ENCODE measurements at regions not wholly inside any gene's neighbourhood (a gene's known extent, or its start where the extent isn't known, plus 50 kb on each side); places are given as distances from the start of the nearest gene placed in this dataset.

DNA sequence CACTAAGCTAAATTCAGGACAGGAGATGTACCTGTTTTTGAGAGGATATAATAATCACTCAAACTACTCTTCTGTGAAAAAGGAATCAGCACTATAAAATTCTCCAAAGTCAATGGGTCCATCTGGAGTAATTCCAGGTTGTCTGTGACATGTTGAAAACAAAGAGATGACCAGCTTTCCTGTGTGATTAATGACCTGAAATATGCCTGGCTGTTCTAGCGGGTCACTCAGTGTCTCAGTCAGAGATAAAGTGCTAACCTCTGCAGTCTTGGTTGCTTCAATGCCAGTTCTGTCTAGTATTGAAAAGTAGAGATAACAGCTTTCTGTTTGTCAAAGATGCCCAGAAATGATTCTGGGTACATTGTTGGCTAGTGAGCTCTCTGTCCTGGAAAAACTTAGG lies 722.6 kb upstream of the TENM4 start:
- DNase-seq = no peak

DNA sequence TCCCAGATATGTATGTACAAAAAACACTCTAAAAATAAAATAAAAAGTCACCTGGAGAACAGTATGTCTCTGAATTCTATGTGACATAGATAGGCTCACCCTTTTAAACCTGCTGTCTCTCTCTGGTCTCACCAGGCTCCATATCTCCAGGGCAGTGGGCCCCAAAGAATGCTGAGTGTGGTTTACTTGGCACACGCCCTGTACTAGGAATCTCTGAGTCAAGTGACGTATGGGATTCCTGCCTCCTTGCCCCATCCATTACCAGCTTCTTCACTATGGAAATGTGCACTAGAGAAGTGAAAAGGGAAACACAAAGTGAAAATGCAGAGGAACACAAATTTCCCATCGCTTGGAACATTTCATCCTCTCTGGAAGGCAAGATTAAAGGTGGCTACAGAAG lies 722.2 kb upstream of the TENM4 start:
- no peak for DNase-seq

GRCh38 chr11:80162387-80162786 lies 721.6 kb upstream of the TENM4 start:
- no peak for DNase-seq

GRCh38 chr11:80157447-80157846 lies 716.6 kb upstream of the TENM4 start:
- DNase-seq = no peak

DNA sequence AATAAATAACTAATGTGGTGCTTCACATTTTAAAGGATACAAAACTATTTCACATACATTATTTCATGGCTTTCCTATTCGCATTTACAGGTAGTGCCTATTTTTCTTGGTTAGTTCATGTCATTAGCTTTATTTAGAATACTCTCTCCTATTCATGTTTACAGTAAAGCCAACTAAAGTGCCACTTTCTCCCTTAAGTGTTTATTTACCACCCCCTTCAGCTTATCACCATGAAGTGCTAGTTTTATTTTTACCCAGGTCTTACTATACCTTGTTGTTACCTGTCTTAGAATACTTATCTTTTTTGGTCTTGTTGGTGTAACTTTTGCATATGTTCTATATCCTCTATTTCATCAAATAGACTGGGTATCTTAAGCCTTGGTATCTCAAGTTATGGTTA lies 715.2 kb upstream of the TENM4 start:
- no peak for DNase-seq

GRCh38 chr11:80155412-80156017 lies 714.7 kb upstream of the TENM4 start:
- DNase-seq = no peak

- DNase-seq = no peak
Observed at GRCh38 chr11:80146232-80146631, 705.4 kb upstream of the TENM4 start.

DNA sequence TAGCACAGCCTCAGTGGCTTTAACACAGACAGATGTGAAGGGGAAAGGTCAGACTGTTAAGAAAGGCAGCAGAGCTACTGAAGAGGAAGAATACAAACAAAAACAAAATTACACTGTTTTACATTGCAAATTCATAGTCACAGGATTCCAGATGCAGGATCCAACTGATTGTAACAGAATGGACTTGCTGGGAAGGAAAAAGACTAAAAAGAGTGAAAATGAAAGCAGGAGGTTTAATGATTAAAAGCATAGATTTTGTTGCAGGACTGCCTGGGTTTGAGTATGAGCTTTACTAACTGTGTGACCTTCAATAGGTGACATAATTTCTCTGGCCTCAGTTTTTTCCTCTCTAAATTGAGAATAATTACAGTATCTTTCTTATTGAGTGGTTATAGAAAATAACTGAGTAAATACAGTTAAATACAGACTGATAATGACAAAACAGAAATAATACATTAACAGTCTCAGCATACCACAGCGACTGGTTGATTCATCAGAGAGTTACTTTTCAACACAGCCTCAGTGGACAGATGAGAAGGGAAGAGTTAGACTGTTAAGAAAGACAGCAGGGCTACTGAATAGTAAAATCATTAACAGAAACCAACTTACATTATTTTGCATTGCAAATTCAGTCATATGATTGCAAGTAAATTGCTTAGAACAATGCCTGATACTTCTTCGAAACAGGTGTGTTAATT lies 704.2 kb upstream of the TENM4 start:
- DNase-seq = no peak

GRCh38 chr11:80136991-80137390 lies 696.2 kb upstream of the TENM4 start:
- DNase-seq = no peak

DNA sequence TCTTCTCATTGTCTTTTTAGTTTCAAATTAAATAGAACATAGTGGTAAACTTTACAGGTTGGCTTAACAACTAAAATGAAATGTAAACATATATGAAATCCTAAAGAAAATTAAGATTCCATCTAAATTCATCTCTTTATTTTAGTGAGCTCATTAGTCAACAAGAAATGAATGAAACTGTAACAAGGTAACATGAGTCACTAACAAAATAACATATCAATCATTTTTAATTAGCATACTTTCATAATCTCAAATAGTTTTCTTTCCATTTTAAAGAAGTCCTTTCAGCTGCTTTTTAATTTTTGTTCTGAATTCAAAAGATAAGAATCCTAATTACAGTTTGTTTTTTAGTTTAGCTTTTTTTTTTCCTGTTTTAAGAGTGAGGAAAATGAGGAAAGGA lies 688.6 kb upstream of the TENM4 start:
- DNase-seq = no peak

DNA sequence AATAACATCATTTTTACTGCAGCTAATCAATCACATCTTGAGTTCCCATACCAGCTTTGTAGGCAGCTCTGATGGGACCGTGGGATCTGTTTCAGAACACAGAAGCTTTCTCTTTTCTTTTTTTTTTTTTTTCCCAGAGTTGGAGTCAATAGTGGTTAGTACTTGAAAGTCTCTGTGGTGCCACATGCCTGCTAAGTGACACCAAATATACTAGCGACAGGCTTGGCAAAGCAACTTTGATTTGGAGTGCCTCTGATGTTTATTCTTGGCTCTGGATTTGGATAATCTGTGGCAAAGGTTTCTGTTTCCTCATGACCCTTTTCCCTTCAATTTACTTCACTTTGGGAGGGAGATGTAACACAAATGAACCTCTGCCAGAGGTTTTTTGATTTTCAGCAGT lies 681.4 kb upstream of the TENM4 start:
- DNase-seq = no peak

DNA sequence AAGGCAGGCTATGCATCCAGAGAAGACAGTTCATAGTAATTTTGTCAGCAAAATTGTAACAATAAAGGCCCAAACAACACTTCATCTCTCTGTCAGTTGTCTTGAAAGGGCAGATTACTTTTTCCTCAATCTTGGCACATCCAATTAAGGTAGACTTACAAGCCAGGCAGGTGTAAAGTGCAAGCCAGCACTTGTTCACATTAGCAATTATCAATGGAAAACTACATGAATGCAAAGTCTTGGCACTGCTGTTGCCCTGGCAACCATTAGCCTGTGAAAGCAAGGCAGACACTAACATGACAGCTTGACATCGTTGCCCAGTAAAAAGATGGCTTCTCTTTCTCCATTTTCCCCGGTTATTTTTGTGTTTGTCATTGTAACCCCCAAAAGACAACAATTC lies 677.2 kb upstream of the TENM4 start:
- no peak for DNase-seq

- no peak for DNase-seq
Observed at GRCh38 chr11:80116796-80117195, 676.0 kb upstream of the TENM4 start.

GRCh38 chr11:80109652-80110051 lies 668.8 kb upstream of the TENM4 start:
- DNase-seq = no peak

DNA sequence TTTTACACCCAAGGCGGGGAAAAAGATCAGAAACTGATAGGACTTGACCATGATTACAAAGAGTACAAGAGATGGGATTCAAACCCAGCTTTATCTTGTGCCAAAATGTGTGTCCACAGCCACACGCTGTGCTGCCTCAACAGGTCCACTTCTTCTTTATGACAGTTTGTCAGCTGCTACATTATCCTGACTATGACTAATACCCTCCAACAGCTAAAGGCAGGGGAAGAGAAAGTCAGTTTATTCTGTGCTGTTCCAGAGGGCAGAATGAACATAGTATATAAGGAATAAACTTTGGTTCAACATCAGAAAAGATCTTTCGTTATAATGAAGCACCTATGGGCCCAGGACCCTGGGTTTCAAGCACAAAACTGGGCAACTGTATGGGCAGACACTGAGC lies 668.2 kb upstream of the TENM4 start:
- no peak for DNase-seq

GRCh38 chr11:80107415-80107814 lies 666.6 kb upstream of the TENM4 start:
- no peak for DNase-seq

- DNase-seq = no peak
Observed at GRCh38 chr11:80104191-80104590, 663.4 kb upstream of the TENM4 start.

- DNase-seq = no peak
Observed at GRCh38 chr11:80103142-80103859, 662.5 kb upstream of the TENM4 start.

DNA sequence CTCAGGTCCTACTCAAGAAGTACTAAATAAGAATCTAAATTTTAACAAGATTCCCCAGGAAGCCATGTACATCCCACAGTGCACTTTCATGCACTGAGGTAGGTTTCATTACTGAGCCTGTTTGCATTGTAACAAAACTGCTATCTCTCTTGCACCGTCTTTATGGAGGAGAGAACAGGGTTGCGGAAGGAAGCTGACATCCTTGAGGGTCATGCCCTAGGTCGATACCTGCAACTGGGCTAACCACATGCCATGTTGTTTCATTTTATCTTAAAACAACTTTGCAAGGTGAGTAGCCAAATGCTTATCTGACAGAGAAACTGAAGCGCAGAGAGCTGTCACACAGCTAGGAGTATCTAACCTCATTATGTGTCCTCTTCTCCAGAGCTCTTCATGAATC lies 656.3 kb upstream of the TENM4 start:
- DNase-seq = no peak

GRCh38 chr11:80096736-80097135 lies 655.9 kb upstream of the TENM4 start:
- DNase-seq = no peak

- no peak for DNase-seq
Observed at GRCh38 chr11:80086496-80087055, 645.7 kb upstream of the TENM4 start.

DNA sequence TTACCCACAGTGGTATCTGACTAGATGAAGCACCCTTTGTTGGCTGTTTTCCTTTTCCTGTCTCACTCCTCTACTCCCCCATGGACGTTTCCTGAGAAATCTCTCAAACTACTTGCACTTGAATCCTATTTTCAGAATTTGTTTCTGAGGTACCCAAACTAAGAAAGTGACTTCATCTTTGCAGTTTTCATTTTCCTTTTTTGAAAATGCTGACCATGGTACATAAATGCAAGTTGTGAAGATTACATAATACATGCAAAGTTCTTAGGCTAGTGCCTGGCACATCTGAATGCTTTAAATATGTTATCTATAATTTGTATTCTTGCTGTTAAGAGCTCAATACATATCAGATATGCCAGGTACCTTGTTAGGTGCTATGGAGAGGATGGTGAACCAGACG lies 644.7 kb upstream of the TENM4 start:
- DNase-seq = no peak

DNA sequence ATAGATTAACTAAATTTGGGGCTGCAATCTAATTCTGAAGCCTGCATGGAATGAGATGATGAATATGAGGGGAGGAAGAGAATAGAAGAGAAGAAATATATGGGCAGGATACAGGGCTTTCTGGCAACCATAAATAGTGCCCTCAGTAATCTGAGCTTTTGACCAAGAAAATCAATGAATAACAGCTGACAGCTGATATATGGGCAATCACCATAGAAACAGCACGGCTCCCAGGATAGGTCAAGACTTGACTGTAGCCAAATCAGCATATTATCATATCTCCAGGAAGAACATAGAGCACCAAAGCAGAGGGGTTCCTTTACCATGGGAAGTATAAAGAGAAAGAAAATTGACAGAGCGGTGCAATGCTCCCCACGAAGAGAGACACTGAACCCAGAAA lies 643.8 kb upstream of the TENM4 start:
- DNase-seq = no peak

- no peak for DNase-seq
Observed at GRCh38 chr11:80083531-80083951, 642.7 kb upstream of the TENM4 start.

Measured in right hindlimb (tissue), 1 donor.